NOMO-1 (cell line): ENCODE measurements at regions not wholly inside any gene's neighbourhood (a gene's known extent, or its start where the extent isn't known, plus 50 kb on each side); places are given as distances from the start of the nearest gene placed in this dataset.

Source experiments
- DNase-seq, 2 experiments: peaks; one replicate each; lab custom pipeline; 2025; ENCODE audit not compliant: unreplicated experiment in 2 of 2; lab: John Stamatoyannopoulos, UW

GRCh38 chr13:29935309-29935981, 85.0 kb upstream of the UBL3 start:
- DNase-seq: peak in 1 of 2 experiments; percentile 49

- no peak for DNase-seq
Observed at GRCh38 chr13:29934531-29935308, 84.3 kb upstream of the UBL3 start.

DNA sequence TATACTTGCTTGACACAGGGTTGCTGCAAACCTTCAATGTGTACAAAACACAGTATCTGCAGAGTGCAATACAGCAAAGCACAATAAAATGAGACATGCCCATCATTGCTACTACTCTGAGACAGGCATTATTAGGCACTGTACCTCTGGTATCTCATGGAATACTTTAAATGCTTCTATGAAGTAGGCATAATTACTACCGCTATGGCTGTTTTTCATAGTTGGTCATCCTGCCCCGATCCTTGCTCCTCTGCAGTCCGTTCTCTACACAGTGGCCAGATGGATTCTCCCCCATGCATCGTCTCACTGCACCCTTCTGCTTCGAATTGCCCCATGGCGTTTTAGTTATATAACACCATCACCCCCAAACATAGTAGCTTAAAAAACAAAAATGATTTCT, 83.0 kb upstream of the UBL3 start:
- no peak for DNase-seq

DNA sequence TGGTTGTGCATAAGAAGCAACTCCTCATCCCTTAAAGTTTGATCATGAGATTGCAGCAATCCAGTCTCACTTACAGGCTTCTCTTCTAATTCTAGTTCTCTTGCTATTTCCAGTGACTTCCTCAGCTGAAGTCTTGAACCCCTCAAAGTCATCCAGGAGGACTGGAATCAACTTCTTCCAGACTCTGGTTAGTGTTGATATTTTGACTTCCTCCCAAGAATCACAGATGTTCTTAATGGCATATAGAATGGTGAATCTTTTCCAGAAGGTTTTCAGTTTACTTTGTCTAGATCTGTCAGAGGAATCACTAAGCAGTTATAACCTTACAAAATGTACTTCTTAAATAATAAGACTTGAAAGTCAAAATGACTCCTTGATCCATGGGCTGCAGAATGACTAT, 81.3 kb upstream of the UBL3 start:
- DNase-seq: no peak

DNA sequence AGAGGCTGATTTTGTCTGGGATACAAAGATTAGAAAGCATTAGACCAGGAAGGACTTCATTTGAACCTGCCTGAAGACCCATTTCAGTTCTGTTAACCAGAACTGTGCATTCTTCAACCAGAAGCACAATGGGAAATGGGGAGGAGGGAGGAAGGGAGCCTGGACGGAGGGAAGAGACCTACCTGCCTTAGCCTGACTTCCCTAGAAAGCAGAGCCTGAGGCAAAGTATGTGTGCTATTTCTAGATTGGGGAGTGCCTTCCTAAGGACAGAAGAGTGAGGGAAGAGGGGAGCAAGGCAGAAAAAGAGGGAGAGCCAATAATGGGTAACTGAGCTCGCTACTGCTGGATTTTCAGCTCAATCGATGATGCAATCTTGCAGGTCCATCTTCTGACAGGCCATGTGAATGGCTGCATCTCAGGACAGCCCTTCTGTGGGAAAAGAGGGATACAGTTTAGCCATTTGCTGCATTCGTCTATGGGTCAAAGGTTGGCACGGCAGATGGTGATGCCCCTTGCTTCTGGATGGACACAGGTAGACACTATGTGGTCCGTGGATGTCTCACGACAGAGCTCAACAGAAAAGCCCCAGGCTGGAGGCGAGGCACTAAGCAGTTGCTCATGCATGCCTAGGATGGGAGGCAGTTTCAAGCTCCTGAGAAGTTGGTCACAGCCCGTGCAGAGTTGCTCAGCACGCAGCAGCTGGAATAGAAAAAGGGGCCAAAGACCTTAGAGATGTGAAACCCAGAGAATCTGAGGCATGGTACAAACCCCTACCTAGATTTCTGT, 78.8 kb upstream of the UBL3 start:
- no peak for DNase-seq

GRCh38 chr13:29926098-29926476, 75.7 kb upstream of the UBL3 start:
- no peak for DNase-seq

GRCh38 chr13:29925457-29926097, 75.2 kb upstream of the UBL3 start:
- peak; percentile 47 to 53 for DNase-seq

GRCh38 chr13:29924482-29925350, 74.3 kb upstream of the UBL3 start:
- DNase-seq: no peak

- DNase-seq: peak; percentile 19 to 47
Observed at GRCh38 chr13:29923554-29924481, 73.4 kb upstream of the UBL3 start.

DNA sequence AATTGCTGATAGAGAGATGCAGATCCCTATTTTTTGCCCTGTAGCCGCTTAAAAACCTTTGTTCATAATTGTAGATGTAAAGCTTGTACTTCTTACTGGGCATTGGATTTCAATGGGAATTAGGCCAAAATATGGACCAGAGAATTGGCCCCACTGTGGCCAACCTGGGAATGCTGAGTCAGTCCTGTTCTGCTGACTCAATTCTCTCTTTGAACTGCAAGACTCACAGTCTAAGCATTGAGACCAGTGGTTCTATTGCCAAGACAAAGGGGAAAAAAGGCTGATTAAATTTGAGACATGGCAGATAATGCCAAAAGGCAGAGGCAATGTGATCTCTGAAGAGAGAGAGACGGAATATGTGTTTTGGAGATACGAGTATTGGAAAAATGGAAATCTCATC, 72.5 kb upstream of the UBL3 start:
- DNase-seq: no peak

- DNase-seq: no peak
Observed at GRCh38 chr13:29922281-29922821, 71.9 kb upstream of the UBL3 start.

- no peak for DNase-seq
Observed at GRCh38 chr13:29921542-29921941, 71.1 kb upstream of the UBL3 start.

DNA sequence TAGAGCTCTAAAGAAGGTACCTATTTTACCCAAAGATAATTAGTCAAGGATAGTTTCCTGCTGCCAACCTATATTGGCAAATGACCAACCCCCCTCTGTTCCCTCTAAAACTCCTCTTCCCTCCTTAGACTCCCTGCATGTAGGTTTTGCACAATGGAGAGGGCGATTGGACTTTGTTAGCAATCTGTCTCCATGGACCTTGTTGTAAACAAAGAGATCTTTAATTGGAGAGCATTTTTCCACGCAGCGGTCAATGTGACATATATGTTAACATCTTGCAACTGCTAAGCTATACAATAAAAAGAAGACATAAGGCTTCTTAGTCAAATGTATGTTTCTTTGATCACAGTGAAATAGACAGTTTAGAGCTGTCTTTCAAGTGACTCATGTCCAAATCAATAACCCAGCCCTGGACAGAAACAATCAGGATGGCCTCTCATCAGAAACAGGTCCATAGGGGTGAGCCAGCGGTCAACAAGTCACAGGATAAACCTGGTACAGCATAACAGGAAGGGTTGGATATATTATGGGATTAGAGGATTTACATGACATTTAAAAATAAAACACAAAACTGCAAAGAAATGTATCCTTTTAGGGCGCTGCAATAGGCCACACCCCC, 69.7 kb upstream of the UBL3 start:
- DNase-seq: no peak

DNA sequence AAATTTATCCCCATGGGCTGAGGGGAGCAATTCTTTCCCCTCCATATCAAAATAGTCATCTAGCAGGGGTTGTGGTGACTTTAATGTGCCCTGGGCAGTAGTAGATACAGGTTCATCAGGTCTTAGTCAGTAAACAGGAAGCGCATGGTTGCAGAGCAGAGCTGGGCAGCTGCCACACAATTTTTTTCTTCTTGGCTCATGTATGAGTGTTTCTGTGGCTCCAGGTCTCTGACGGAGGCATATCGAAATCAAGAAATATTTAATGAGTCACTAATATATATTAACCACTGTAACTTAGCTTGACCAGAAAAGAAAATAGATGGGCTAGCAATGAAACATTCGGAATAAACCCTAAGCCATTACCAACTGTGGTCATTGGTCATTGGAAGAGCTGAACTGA, 68.4 kb upstream of the UBL3 start:
- DNase-seq: no peak

DNA sequence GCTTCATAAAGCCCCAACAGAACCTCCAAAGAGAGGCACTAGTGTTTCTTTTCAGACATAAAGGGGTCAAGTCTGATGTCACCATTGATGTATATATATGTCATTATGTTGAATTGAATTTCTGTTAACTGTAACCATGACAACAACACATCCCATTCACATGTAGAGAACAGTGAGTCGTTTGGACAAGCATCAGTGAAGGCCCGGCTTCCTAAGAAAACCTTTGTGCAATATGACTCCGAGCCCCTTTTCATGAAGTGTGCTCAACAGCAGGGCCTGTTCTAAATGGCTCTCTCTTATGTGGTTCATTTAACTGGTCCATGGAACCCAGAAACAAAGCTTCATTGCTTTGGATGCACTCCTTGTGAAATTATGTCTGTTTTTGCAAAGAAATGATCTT, 67.2 kb upstream of the UBL3 start:
- no peak for DNase-seq

- DNase-seq: peak; percentile 69 to 85
Observed at GRCh38 chr13:29914581-29914980, 64.2 kb upstream of the UBL3 start.

- no peak for DNase-seq
Observed at GRCh38 chr13:29911781-29912418, 61.5 kb upstream of the UBL3 start.
